K562 (cell line): ENCODE measurements at regions not wholly inside any gene's neighbourhood (a gene's known extent, or its start where the extent isn't known, plus 50 kb on each side); places are given as distances from the start of the nearest gene placed in this dataset.

Experiments
- ATAC-seq: fragments of 200-7000 bp; cut with Tn5 transposase; 3 replicates; pipeline ENCODE4 v1.9.1; 2020; ENCODE audit warnings: moderate library complexity
- BruUV-seq: library from RNA; stranded (reverse); fragments of 400-500 nt; replicated peaks from 2 replicates; lab custom pipeline; 2021; lab: Mats Ljungman, UMichigan
- CTCF ChIA-PET: fragments of 300-600 bp; formaldehyde crosslinking; extraction: SDS; loops from one replicate; lab custom pipeline; 2021; ENCODE audit warnings: low intra/inter-chr PET ratio; lab: Yijun Ruan, JAX
- POLR2A ChIA-PET: fragments of 300-600, 350-650 bp; sonication (Branson Sonifier 250); formaldehyde crosslinking; extraction: SDS; loops from one replicate; lab custom pipeline; 2021; ENCODE audit warnings: antibody characterized with exemption, inconsistent platforms; lab: Yijun Ruan, JAX
- DNase-seq, 4 experiments: peaks; one replicate each; pipeline versions ENCODE4 v3.0.0 to v3.0.0-alpha.2; 2011 to 2018; ENCODE audit warnings: low spot score in 3 of 4, mixed read lengths in 3 of 4; ENCODE audit errors: extremely low read depth in 1 of 4
- FAIRE-seq: peaks from 2 replicates; lab custom pipeline; 2011; peaks lifted over from hg19 to GRCh38; lab: Jason Lieb, UNC
- H2AFZ ChIP-seq: 2 replicates; pipeline ENCODE4 v1.6.0; 2011; ENCODE audit warnings: low read depth, low read length, control low read depth, inconsistent platforms
- H3K27ac ChIP-seq: fragments of 200-600 bp; 3 replicates; pipeline ENCODE4 v1.8.0; 2011; ENCODE audit warnings: low read depth, mild to moderate bottlenecking, control low read depth, inconsistent platforms, low read length, moderate library complexity, mixed read lengths; ENCODE audit errors: extremely low read depth
- H3K27me3 ChIP-seq, 2 experiments: fragments of 300-600 bp in 1 of 2; 2 replicates in 1 of 2; 3 replicates in 1 of 2; pipeline versions ENCODE4 v1.6.0 to v1.8.0; 2011; ENCODE audit warnings: inconsistent platforms in 2 of 2, low read length in 2 of 2, mild to moderate bottlenecking in 1 of 2, mixed read lengths in 1 of 2, moderate library complexity in 1 of 2; ENCODE audit not compliant: control insufficient read depth in 2 of 2, insufficient read depth in 2 of 2
- H3K36me3 ChIP-seq: fragments of 300-600 bp; 3 replicates; pipeline ENCODE4 v1.8.0; 2011; ENCODE audit warnings: mild to moderate bottlenecking, low read length, inconsistent platforms; ENCODE audit not compliant: control insufficient read depth, insufficient read depth
- H3K4me1 ChIP-seq, 2 experiments: fragments of 200-600 bp in 1 of 2; replicated peaks in 1 of 2; 2 replicates in 1 of 2; 3 replicates in 1 of 2; pipeline versions ENCODE4 v1.5.1 to v1.8.0; 2011; ENCODE audit warnings: inconsistent platforms in 2 of 2, low read length in 2 of 2, mild to moderate bottlenecking in 1 of 2, mixed read lengths in 1 of 2, moderate library complexity in 1 of 2; ENCODE audit not compliant: control insufficient read depth in 2 of 2, insufficient read depth in 2 of 2
- H3K4me2 ChIP-seq: 2 replicates; pipeline ENCODE4 v1.6.1; 2011; ENCODE audit warnings: low read length, control low read depth, inconsistent platforms, mixed read lengths; ENCODE audit not compliant: insufficient read depth
- H3K4me3 ChIP-seq: fragments of 200-600 bp; sonication (generic), shearing (Covaris generic); 2 replicates; pipeline ENCODE4 v1.5.1; 2016; ENCODE audit warnings: control low read depth, inconsistent platforms
- H3K79me2 ChIP-seq: fragments of 200-600 bp; 3 replicates; pipeline ENCODE4 v1.8.0; 2011; ENCODE audit warnings: low read length, inconsistent platforms; ENCODE audit not compliant: control insufficient read depth, insufficient read depth
- H3K9ac ChIP-seq, 2 experiments: 2 replicates each; pipeline versions ENCODE4 v1.6.0 to v1.6.1; 2011; ENCODE audit warnings: low read depth in 2 of 2, low read length in 2 of 2, control low read depth in 1 of 2, inconsistent platforms in 1 of 2, mild to moderate bottlenecking in 1 of 2, mixed read lengths in 1 of 2; ENCODE audit not compliant: insufficient read depth in 1 of 2
- H3K9me1 ChIP-seq: one replicate; pipeline ENCODE4 v1.6.0; 2011; ENCODE audit warnings: inconsistent platforms, mild to moderate bottlenecking, low read length, moderate library complexity; ENCODE audit not compliant: control insufficient read depth, insufficient read depth
- H3K9me3 ChIP-seq: replicated peaks from 2 replicates; pipeline ENCODE4 v1.5.1; 2011; ENCODE audit warnings: low read depth, low read length, inconsistent platforms; ENCODE audit not compliant: control insufficient read depth, insufficient read depth
- H4K20me1 ChIP-seq: replicated peaks from 2 replicates; pipeline ENCODE4 v1.6.1; 2011; ENCODE audit warnings: low read length, inconsistent platforms, mixed read lengths; ENCODE audit not compliant: control insufficient read depth, insufficient read depth
- CREBBP ChIP-seq: IDR thresholded peaks from one replicate; pipeline ENCODE4 v1.6.1; 2012; ENCODE audit warnings: low read depth, mild to moderate bottlenecking, control low read depth, inconsistent platforms, low read length
- ETS2 ChIP-seq: IDR thresholded peaks from 2 replicates; pipeline ENCODE4 v1.6.1; 2016; ENCODE audit warnings: borderline replicate concordance, missing genetic modification characterization, mild to moderate bottlenecking, moderate library complexity, missing compliant biosample characterization; ENCODE audit not compliant: poor library complexity, severe bottlenecking
- FOXM1 ChIP-seq, 2 experiments: fragments of 450-650 bp in 1 of 2; sonication (generic) in 1 of 2; formaldehyde crosslinking in 1 of 2; IDR thresholded peaks; 2 replicates each; pipeline versions ENCODE4 v1.6.1 to v1.9.0; 2017 to 2022; ENCODE audit warnings: low read depth in 2 of 2, mild to moderate bottlenecking in 2 of 2, missing genetic modification reagents in 1 of 2, moderate library complexity in 1 of 2
- HNRNPH1 ChIP-seq: fragments of 200-400 bp; formaldehyde crosslinking; optimal IDR thresholded peaks from 2 replicates; pipeline ENCODE3; 2017; ENCODE audit warnings: low read depth, mild to moderate bottlenecking, low read length, moderate library complexity
- USF1 ChIP-seq: sonication (generic); formaldehyde crosslinking; IDR thresholded peaks from 2 replicates; pipeline ENCODE4 v1.9.0; 2022; ENCODE audit warnings: mild to moderate bottlenecking, missing genetic modification reagents
- YY1 ChIP-seq, 3 experiments: IDR thresholded peaks; 2 replicates each; pipeline ENCODE4 v1.6.1; 2011; ENCODE audit warnings: low read length in 2 of 3, mild to moderate bottlenecking in 2 of 3, moderate library complexity in 2 of 3, borderline replicate concordance in 1 of 3, control low read depth in 1 of 3, low read depth in 1 of 3; ENCODE audit not compliant: insufficient read depth in 3 of 3, insufficient replicate concordance in 2 of 3, control insufficient read depth in 1 of 3, insufficient read length in 1 of 3; ENCODE audit errors: extremely low read depth in 1 of 3
- ZNF277 ChIP-seq: fragments of 250-450 bp; sonication (Bioruptor Pico); IDR thresholded peaks from 2 replicates; pipeline ENCODE4 v1.8.0; 2022; ENCODE audit warnings: inconsistent platforms, mild to moderate bottlenecking, moderate library complexity, borderline replicate concordance
- ZNF584 ChIP-seq: fragments of 200-800 bp; sonication (Bioruptor generic); IDR thresholded peaks from 2 replicates; pipeline ENCODE4 v1.6.1; 2016; ENCODE audit warnings: low read depth, mild to moderate bottlenecking, missing genetic modification characterization, missing compliant biosample characterization
- whole genome bisulfite sequencing: fragments of 100-300 bp; shearing (Covaris generic); methylation state at CpG from one replicate; pipeline ENCODE4 v1.1.6; 2016; ENCODE audit warnings: low coverage, mixed read lengths; ENCODE audit not compliant: insufficient coverage; ENCODE audit errors: missing lambda C conversion rate; 5-methylcytosine and 5-hydroxymethylcytosine counted together
- in situ Hi-C: fragments of 300-500 bp; cut with MboI; formaldehyde crosslinking; loops from 4 replicates; pipeline ENCODE4 v1.15.0; 2018; ENCODE audit warnings: inconsistent platforms, mixed read lengths
- intact Hi-C: fragments of 100-400 bp; cut with micrococcal nuclease; formaldehyde crosslinking; loops from 2 replicates; pipeline ENCODE4 v1.14.2; 2022

GRCh38 chr5:167128581-167128980 is 1162.9 kb upstream of the WWC1 start:
- DNase-seq (no peak), ATAC-seq (no peak), FAIRE-seq (no peak)
- H3K27me3 ChIP-seq: no peaks in the 10 kb centered on the region
- H3K9me3 ChIP-seq: 0 out of 2 replicates have a peak, but pooled peaks cover 1% of the 10 kb centered on the region
- no TSS peak for BruUV-seq
- no peak overlapping the region for H2AFZ ChIP-seq
- H3K4me3 ChIP-seq: no peak overlapping the region
- intact Hi-C loops: no loop called here
- no peaks in the 10 kb centered on the region for H3K9me1 ChIP-seq
- no peak overlapping the region for H3K9ac ChIP-seq
- CTCF ChIA-PET: no interaction called here
- POLR2A ChIA-PET: no interaction called here
- H4K20me1 ChIP-seq: no peaks in the 10 kb centered on the region
- no peaks in the 10 kb centered on the region for H3K36me3 ChIP-seq
- TF ChIP-seq FOXM1 (IDR thresholded peaks at IDR 0.05; ENCODE audit: low read depth) (no peak), FOXM1 (CRISPR knock-in tag; IDR thresholded peaks at IDR 0.05; ENCODE audit: low read depth) (no peak), USF1 (CRISPR knock-in tag) (no peak), ZNF277 (CRISPR knock-in tag) (no peak), CREBBP (no peak), HNRNPH1 (no peak), YY1 (IDR thresholded peaks at IDR 0.05; ENCODE audit: borderline replicate concordance in 1 of 3, control insufficient read depth in 1 of 3, extremely low read depth in 1 of 3, insufficient read depth in 3 of 3, insufficient read length in 1 of 3, insufficient replicate concordance in 2 of 3, low read depth in 1 of 3, low read length in 2 of 3) (no peak), ETS2 (tag) (no peak), ZNF584 (CRISPR knock-in tag) (no peak)
- TF ChIP-seq, all 486 proteins: peak for 0
- in situ Hi-C loops: no loop called here
- H3K4me2 ChIP-seq: no peak overlapping the region
- no peak overlapping the region for H3K27ac ChIP-seq
- no peaks in the 10 kb centered on the region for H3K4me1 ChIP-seq
- 0% methylated on average over 3 of the region's 3 CpGs for WGBS
- no peaks in the 10 kb centered on the region for H3K79me2 ChIP-seq
